Mucosa of rectum (tissue), 2 donors: ENCODE measurements at regions not wholly inside any gene's neighbourhood (a gene's known extent, or its start where the extent isn't known, plus 50 kb on each side); places are given as distances from the start of the nearest gene placed in this dataset.

Experiments
- H3K27ac ChIP-seq, 2 donors: one replicate each; pipeline ENCODE4 v1.7.0; 2013; ENCODE audit warnings: inconsistent platforms in 2 of 2, low read depth in 2 of 2, low read length in 2 of 2
- H3K27me3 ChIP-seq, 2 donors: one replicate each; pipeline ENCODE4 v1.7.0; 2013; ENCODE audit warnings: low read length in 2 of 2; ENCODE audit not compliant: control insufficient read depth in 2 of 2, insufficient read depth in 2 of 2
- H3K36me3 ChIP-seq, 2 donors: one replicate each; pipeline ENCODE4 v1.7.0; 2013; ENCODE audit warnings: low read length in 2 of 2; ENCODE audit not compliant: control insufficient read depth in 2 of 2, insufficient read depth in 2 of 2
- H3K4me1 ChIP-seq, 2 donors: one replicate each; pipeline ENCODE4 v1.7.0; 2013; ENCODE audit warnings: low read length in 2 of 2, mild to moderate bottlenecking in 1 of 2; ENCODE audit not compliant: control insufficient read depth in 2 of 2, insufficient read depth in 2 of 2
- H3K4me3 ChIP-seq, 2 donors: one replicate each; pipeline ENCODE4 v1.7.0; 2013; ENCODE audit warnings: low read length in 2 of 2
- H3K9ac ChIP-seq, 2 donors: one replicate each; pipeline ENCODE4 v1.7.0; 2013; ENCODE audit warnings: low read length in 2 of 2, low read depth in 1 of 2, mild to moderate bottlenecking in 1 of 2
- H3K9me3 ChIP-seq, 2 donors: one replicate each; pipeline ENCODE4 v1.7.0; 2013; ENCODE audit warnings: low read length in 2 of 2; ENCODE audit not compliant: control insufficient read depth in 2 of 2
- donor health status: healthy.
- donor health status: Normal muscosa, but diverticular disease.

- Histone ChIP-seq H3K27me3 (no peaks in the 10 kb centered on the region), H3K27ac (no peak overlapping the region), H3K9ac (no peak overlapping the region), H3K36me3 (no peaks in the 10 kb centered on the region), H3K4me1 (peaks cover 0 to 3% of the 10 kb centered on the region in 2 donors), H3K4me3 (no peak overlapping the region), H3K9me3 (no peaks in the 10 kb centered on the region)
Measured at GRCh38 chr6:8526624-8527023, 91.3 kb upstream of the SLC35B3 start.

DNA sequence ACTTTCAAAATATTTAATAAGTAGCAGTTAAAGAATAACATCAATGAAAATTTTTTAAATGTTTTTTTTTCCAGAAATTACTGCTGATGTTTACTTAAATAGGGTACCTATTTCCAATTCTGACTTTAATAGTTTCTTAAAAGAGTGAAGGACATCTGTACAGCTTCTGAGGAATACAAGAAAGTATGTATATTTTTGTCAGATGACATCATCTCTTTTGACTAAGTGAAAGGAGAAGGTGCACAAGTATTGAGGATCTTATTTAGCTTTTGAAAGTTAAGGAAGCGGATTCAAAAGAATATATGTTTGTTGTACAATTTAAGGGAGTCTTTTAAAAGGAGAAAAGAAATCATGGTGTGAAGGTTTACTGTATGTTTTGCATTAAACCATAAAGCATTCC, 90.0 kb upstream of the SLC35B3 start:
- Histone ChIP-seq H3K27me3 (no peaks in the 10 kb centered on the region), H3K9me3 (no peaks in the 10 kb centered on the region), H3K4me1 (peaks cover 0 to 3% of the 10 kb centered on the region in 2 donors), H3K9ac (no peak overlapping the region), H3K27ac (no peak overlapping the region), H3K36me3 (no peaks in the 10 kb centered on the region), H3K4me3 (no peak overlapping the region)

- no peaks in the 10 kb centered on the region for H3K27me3 ChIP-seq
- no peak overlapping the region for H3K27ac ChIP-seq
Measured at GRCh38 chr6:8513174-8513573, 77.8 kb upstream of the SLC35B3 start.

DNA sequence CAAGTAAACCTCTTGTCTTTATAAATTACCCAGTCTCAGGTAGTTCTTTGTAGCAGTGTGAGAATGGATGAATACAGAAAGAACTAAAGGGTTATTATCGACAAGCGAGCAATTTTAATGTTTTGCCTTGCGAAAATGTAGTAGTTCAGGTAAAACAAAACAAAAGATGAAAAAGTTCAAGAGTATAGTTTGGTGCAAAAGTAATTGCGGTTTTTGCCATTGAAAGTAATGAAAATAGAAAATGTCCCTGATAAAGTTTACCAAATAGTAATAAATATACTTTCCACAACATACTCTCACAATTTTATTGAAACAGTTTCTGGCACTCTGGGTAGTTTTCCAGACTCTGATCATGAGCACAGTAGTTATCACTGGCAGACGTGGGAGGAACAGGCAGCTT, 71.9 kb upstream of the SLC35B3 start:
- H3K27ac ChIP-seq: no peak overlapping the region

More at GRCh38 chr6:8513174-8513573, 77.8 kb upstream of the SLC35B3 start:
- no peaks in the 10 kb centered on the region for H3K36me3 ChIP-seq
- no peak overlapping the region for H3K9ac ChIP-seq
- no peak overlapping the region for H3K4me3 ChIP-seq
- H3K4me1 ChIP-seq: no peaks in the 10 kb centered on the region
- H3K9me3 ChIP-seq: no peaks in the 10 kb centered on the region

DNA sequence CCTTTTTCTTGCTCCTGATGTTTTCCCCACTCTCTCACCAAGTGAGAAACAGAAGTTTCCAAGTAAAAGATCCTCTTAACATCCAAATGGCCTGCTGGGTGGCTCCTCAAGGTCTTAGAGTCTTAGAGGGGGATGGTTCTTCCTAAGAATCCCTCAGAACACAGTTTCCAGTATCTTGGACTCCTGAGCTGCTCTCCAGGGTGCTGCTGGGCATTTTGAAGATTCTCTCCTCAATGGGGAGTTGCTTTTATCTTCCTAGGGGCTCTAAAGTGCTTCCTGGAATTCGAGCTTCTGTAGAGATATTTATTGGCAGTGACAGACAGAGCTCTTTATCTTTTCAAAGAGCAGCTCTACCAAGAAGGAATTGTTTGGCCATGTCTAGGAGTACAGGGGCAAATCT, 70.8 kb upstream of the SLC35B3 start:
- Histone ChIP-seq H3K27ac (no peak overlapping the region), H3K9ac (no peak overlapping the region), H3K36me3 (no peaks in the 10 kb centered on the region), H3K4me3 (no peak overlapping the region), H3K4me1 (no peaks in the 10 kb centered on the region), H3K27me3 (no peaks in the 10 kb centered on the region), H3K9me3 (no peaks in the 10 kb centered on the region)

More for the DNA sequence above, 71.9 kb upstream of the SLC35B3 start:
- H3K27me3 ChIP-seq: no peaks in the 10 kb centered on the region
- no peak overlapping the region for H3K9ac ChIP-seq
- no peaks in the 10 kb centered on the region for H3K4me1 ChIP-seq
- H3K36me3 ChIP-seq: no peaks in the 10 kb centered on the region
- no peak overlapping the region for H3K4me3 ChIP-seq
- H3K9me3 ChIP-seq: no peaks in the 10 kb centered on the region

DNA sequence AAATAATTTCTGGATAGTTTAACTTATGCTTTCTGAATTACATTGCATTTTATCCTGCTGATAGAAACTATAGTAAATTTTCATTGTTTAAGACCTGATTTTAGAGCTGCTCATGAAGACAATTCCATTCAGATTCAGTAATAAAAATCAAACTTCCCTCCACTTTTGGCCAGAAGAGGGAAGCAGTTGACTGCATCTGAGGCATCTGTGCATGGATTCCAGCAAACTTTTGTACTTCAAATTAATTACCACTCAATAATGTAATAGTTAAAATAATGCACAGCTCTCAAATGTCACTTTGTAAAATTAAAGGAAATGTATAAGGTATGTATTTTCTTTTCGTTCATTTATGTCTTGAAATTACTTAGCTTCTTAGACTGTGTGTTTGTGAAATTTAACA, 64.2 kb upstream of the SLC35B3 start:
- Histone ChIP-seq H3K9me3 (no peaks in the 10 kb centered on the region), H3K27me3 (no peaks in the 10 kb centered on the region), H3K4me3 (no peak overlapping the region), H3K36me3 (no peaks in the 10 kb centered on the region), H3K9ac (no peak overlapping the region), H3K4me1 (no peaks in the 10 kb centered on the region), H3K27ac (no peak overlapping the region)

- H3K36me3 ChIP-seq: no peaks in the 10 kb centered on the region
- H3K27me3 ChIP-seq: no peaks in the 10 kb centered on the region
- no peak overlapping the region for H3K9ac ChIP-seq
- H3K4me3 ChIP-seq: no peak overlapping the region
- no peaks in the 10 kb centered on the region for H3K9me3 ChIP-seq
- no peaks in the 10 kb centered on the region for H3K4me1 ChIP-seq
- no peak overlapping the region for H3K27ac ChIP-seq
Measured at GRCh38 chr6:8494730-8495129, 59.4 kb upstream of the SLC35B3 start.

DNA sequence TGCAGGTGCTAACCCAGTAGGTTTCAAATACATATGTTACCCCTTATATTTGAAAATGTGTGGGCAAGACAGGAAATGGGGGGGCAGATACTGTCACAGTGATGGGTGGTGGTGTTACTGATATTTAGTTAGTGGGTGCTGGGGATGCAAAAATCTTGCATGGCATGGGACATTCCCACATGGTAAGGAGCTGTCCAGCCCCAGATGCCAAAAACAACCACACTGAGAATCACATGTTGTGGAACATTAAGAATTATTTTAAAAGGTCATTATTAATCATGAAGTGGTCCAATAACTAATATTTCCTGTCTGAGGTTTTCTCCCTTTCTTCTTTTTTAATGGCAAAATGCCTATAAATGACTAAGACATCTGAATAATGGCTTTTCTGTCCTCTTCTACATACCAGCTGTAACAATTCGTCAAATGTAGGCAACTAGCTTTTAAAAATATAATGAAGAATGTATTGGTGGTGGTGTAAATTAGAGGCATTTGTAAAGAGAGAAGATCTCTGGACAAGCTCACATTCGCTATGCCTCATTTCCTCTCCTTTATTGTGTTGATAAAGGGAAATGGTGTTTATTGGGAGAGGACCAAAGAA, 57.3 kb upstream of the SLC35B3 start:
- Histone ChIP-seq H3K4me1 (no peaks in the 10 kb centered on the region), H3K9me3 (no peaks in the 10 kb centered on the region), H3K27me3 (no peaks in the 10 kb centered on the region), H3K27ac (no peak overlapping the region), H3K36me3 (no peaks in the 10 kb centered on the region), H3K9ac (no peak overlapping the region), H3K4me3 (no peak overlapping the region)
